NCI-H345 (cell line): ENCODE measurements at regions not wholly inside any gene's neighbourhood (a gene's known extent, or its start where the extent isn't known, plus 50 kb on each side); places are given as distances from the start of the nearest gene placed in this dataset.
"Not testable (repeated sequence)": the region's sequence is repeated elsewhere in the genome, so short reads cannot be mapped to it uniquely, and the experiment has no call there.

Experiments used
- DNase-seq: peaks from one replicate; lab custom pipeline; 2025; lab: John Stamatoyannopoulos, UW

- no peak for DNase-seq
Observed at GRCh38 chr12:38480594-38480993, 164.0 kb downstream of the ALG10B start.

DNA sequence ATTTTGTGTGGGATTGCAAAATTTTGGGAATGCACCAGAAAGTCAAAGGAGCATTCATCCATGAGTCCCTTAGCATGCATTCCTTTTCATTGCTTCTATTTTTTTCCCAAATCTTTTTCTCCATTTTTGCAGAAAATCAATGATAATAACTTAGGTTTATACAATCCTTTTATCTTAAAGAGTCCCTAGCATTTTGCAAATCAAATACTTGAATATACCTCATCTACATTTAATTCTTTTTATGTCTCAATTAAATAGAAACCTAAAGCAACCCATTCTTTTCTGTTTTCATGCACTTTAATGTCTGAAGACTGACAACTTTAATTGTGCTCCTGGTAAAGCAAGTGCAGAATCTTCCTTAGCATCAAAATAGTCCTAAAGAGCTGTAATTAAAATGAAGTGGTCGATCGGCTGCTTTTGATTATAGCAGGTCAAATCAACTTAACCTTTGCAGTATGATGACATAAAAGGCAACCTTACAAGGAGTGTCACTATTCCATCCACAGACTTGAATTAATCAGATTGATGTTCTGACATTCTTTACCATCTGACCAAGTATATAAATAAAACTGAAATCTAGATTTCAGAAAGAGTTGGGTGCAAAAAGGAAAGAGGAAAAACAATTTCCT, 168.4 kb downstream of the ALG10B start:
- DNase-seq: no peak

GRCh38 chr12:38488866-38489265, 172.3 kb downstream of the ALG10B start:
- no peak for DNase-seq

GRCh38 chr12:38490073-38490472, 173.5 kb downstream of the ALG10B start:
- no peak for DNase-seq

- DNase-seq: no peak
Observed at GRCh38 chr12:38490941-38491340, 174.4 kb downstream of the ALG10B start.

DNA sequence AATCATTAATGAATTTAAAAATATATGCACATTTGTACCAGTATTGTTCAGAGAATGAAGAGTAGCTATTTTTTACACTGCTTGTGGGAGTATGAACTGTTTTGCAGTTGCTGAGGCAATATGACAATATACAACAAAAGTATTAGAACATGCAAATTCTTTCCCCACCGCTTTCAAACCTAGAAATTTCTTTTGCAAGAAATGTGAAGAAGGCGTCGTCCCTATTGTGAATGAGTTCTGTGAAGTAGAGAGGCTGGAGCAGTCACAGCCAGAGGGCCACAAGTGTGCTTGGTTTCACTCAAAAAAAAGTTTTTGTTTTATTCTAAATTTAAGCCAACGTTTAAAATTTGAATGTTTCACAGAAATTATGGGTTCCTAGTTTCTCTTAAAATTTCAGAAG, 184.9 kb downstream of the ALG10B start:
- DNase-seq: no peak

DNA sequence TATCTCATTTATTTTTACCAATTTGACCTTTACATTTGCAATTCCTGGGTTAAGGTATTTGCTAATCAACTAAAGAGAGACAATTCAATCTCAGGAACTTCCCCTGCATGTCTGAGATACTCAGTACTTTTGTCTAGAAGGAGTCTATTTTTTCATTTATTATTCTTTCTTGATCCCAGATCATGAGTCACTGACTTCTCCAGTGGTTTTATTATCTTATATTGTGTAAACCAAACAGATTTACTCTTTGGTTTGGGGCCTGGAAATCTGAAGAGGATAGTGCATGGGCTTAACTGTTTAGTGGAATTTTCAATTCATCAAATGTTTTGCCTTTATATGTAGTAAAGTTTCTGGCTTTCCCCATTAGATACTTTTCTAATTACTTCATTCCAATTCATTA, 185.4 kb downstream of the ALG10B start:
- DNase-seq: no peak

GRCh38 chr12:38502415-38502814, 185.8 kb downstream of the ALG10B start:
- no peak for DNase-seq

GRCh38 chr12:38507839-38508238, 191.3 kb downstream of the ALG10B start:
- no peak for DNase-seq

DNA sequence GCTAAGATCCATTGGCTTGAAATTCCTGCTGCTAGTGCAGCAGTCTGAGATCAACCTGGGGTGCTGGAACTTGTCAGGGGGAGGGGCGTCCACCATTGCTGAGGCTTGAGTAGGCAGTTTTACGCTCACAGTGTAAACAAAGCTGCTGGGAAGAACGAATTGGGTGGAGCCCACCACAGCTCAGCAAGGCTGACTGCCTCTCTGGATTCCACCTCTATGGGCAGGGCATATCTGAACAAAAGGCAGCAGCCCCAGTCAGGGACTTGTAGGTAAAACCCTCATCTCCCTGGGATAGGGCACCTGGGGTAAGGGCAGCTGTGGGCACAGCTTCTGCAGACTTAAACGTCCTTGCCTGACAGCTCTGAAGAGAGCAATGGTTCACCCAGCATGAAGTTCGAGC, 191.7 kb downstream of the ALG10B start:
- no peak for DNase-seq

- no peak for DNase-seq
Observed at GRCh38 chr12:38515912-38516311, 199.3 kb downstream of the ALG10B start.

- no peak for DNase-seq
Observed at GRCh38 chr12:38516418-38516817, 199.8 kb downstream of the ALG10B start.

DNA sequence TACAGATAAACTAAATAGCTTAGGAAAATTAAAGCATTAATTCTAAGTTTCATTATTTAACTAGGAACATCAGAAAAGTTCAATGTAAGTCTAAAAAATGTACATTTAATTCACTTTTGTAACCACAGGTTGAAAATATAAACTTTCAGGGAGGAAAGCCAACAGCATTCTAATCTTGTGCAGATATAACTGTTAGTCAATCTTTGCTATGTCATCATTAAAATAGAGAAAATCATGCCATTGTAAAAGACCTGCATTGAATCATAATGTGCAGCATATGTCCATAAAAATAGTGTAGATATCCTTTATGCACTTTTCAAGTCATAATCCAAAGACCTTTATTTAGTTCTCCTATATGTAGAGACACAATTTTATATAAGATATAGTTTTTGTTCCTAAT, 207.3 kb downstream of the ALG10B start:
- DNase-seq: no peak

DNA sequence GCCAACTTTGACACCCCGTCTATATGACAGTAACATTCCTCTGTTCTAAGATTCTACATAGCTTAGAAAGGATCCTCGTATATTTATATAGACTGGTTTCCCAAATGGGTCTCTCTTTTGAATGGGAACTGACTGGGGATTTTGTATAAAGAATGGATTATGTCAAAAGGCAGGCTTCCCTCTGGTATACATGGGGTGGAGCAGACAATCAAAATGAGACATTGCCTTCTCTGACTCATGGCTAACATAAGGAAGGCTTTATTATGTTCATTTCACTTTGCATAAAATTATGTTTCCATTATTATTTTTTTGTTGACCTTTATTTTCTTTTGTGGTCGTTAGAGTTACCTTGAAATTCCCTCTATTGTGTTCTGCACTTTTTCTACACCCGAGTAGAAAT, 211.1 kb downstream of the ALG10B start:
- DNase-seq: no peak

- no peak for DNase-seq
Observed at GRCh38 chr12:38528527-38528926, 212.0 kb downstream of the ALG10B start.

- DNase-seq: not testable (repeated sequence)
Observed at GRCh38 chr12:38529281-38529680, 212.7 kb downstream of the ALG10B start.

- DNase-seq: no peak
Observed at GRCh38 chr12:38538319-38538718, 221.7 kb downstream of the ALG10B start.

GRCh38 chr12:38540156-38540555, 223.6 kb downstream of the ALG10B start:
- no peak for DNase-seq

DNA sequence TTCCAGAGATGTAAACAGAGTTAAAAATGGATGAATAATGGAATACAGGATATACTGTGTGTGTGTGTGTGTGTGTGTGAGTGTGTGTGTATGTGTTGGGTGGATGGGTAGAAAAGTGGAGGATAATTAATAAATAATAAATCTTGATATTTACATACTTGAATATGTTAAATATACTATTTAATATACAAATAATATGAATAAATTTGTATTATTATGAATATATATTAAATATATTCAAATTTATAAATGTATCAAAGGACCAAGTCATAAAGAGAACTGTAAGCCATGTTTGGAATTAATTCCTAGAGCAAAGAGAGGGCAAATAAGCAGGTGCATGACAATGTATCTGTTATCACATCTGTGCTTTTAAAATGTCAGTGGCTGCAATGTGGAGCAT, 225.3 kb downstream of the ALG10B start:
- no peak for DNase-seq

GRCh38 chr12:38543151-38543550, 226.6 kb downstream of the ALG10B start:
- no peak for DNase-seq

DNA sequence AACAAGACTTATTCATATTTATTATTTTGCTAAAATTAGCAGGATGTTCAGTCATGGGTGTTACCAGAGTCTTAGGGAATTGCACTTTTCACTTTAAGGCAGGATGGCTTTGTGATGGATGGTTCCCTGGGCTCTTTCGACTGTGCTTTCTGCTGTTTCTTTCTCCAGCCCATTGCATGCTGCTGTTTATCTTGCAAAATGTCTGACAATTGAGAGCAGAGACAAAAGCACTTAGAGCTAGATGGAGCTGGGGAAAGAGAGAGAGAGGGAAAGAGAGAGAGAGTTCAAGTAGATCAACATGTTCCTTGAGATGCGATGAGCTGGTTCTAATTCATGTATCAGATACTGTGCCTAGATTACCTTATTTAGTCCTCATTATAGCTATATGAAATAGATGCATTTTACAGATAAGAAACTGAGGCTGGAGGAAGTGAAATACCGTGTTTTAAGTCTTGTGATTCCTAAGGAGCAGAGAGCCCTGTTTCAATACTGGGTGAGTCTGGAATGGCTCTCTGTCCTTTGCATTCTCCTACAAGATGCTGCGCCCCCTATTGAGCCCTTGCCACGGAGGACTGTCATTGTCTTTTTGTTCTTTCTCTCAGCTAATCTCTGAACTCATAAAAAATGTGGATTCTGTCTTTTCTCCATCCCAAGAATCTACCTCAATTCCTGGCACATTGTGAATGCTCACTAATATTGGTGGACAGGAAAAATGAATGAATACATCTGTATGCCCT, 227.9 kb downstream of the ALG10B start:
- DNase-seq: no peak

- no peak for DNase-seq
Observed at GRCh38 chr12:38547586-38547985, 231.0 kb downstream of the ALG10B start.

DNA sequence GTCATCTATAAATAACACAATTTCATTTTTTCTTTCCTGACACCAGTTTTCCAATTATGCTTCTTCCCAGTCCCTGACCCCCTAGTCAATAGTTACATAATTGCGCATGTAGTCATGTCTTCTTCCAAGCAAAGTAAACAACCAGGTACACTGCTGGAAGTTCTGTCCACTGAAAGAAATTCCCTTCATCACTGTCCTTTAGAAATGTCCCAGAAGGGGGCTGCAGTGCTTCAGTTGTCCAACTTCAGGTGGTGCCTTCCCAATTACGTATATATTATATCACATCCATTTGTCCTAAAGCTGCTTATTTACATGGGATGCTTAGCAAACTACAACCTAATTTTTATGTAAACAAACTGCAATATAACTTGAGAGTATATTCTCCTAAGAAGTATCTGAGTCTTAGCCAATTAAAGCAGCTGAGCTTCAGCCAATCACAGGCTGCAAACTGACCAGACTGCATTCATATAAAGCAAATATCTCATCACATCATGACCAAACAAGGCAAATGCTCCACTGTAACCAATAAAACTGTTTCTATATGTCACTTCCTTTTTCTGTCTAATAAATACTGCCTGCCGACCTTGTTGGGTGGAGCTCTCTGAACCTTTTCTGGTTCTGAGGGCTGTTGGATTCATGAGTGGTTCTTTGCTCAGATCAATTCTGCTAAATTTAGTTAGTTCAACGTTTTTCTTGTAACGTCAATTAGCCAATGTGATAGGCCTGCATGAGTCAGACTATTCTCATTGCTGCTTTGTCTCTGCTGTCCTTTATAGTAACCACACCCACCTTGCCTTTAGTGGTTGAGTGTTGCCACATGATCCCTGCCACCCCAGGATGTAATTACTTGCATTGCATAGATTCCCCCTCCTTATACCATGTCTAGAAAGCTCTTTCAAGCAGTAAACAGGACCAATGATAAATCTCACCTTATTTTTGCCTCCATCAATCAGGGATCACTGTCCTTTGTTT, 239.3 kb downstream of the ALG10B start:
- DNase-seq: no peak
